Progenitor cell of endocrine pancreas (in vitro differentiated cells): ENCODE measurements at regions not wholly inside any gene's neighbourhood (a gene's known extent, or its start where the extent isn't known, plus 50 kb on each side); places are given as distances from the start of the nearest gene placed in this dataset.

Experiments used
- DNase-seq: peaks from one replicate; pipeline ENCODE4 v3.0.0; 2021; ENCODE audit warnings: low spot score; ENCODE audit not compliant: unreplicated experiment
- H3K27ac Mint-ChIP-seq: 2 replicates; pipeline ENCODE4 v1.8.0; 2021; ENCODE audit warnings: mild to moderate bottlenecking, moderate library complexity, mixed read lengths
- H3K27me3 Mint-ChIP-seq: 2 replicates; pipeline ENCODE4 v1.8.0; 2021; ENCODE audit warnings: mixed read lengths
- H3K36me3 Mint-ChIP-seq: 2 replicates; pipeline ENCODE4 v1.8.0; 2022; ENCODE audit warnings: mixed read lengths; ENCODE audit not compliant: insufficient read depth
- H3K4me1 Mint-ChIP-seq: 2 replicates; pipeline ENCODE4 v1.8.0; 2021; ENCODE audit warnings: low read depth, mixed read lengths
- H3K4me3 Mint-ChIP-seq: 2 replicates; pipeline ENCODE4 v1.8.0; 2021; ENCODE audit warnings: low read depth, mild to moderate bottlenecking, moderate library complexity, mixed read lengths
- H3K9me3 Mint-ChIP-seq: 2 replicates; pipeline ENCODE4 v1.8.0; 2021; ENCODE audit warnings: low read depth, mixed read lengths
- TF ChIP-seq, protein P1 (sequence below): fragments of 200-600 bp; sonication (generic); IDR thresholded peaks from one replicate; pipeline ENCODE4 v1.5.0; 2021; ENCODE audit warnings: antibody characterized with exemption, mild to moderate bottlenecking; ENCODE audit not compliant: unreplicated experiment

- TF ChIP-seq, protein P1, sequence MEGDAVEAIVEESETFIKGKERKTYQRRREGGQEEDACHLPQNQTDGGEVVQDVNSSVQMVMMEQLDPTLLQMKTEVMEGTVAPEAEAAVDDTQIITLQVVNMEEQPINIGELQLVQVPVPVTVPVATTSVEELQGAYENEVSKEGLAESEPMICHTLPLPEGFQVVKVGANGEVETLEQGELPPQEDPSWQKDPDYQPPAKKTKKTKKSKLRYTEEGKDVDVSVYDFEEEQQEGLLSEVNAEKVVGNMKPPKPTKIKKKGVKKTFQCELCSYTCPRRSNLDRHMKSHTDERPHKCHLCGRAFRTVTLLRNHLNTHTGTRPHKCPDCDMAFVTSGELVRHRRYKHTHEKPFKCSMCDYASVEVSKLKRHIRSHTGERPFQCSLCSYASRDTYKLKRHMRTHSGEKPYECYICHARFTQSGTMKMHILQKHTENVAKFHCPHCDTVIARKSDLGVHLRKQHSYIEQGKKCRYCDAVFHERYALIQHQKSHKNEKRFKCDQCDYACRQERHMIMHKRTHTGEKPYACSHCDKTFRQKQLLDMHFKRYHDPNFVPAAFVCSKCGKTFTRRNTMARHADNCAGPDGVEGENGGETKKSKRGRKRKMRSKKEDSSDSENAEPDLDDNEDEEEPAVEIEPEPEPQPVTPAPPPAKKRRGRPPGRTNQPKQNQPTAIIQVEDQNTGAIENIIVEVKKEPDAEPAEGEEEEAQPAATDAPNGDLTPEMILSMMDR = no peak
- peaks cover 59% of the 10 kb centered on the region for H3K4me1 Mint-ChIP-seq
- no peaks in the 10 kb centered on the region for H3K36me3 Mint-ChIP-seq
- no peaks in the 10 kb centered on the region for H3K9me3 Mint-ChIP-seq
- DNase-seq = no peak
- peaks cover 24% of the 10 kb centered on the region for H3K27me3 Mint-ChIP-seq
- no peak overlapping the region for H3K27ac Mint-ChIP-seq
- H3K4me3 Mint-ChIP-seq = no peak overlapping the region
Measured at GRCh38 chr2:45260946-45261345, 251.7 kb upstream of the SIX2 start.

DNA sequence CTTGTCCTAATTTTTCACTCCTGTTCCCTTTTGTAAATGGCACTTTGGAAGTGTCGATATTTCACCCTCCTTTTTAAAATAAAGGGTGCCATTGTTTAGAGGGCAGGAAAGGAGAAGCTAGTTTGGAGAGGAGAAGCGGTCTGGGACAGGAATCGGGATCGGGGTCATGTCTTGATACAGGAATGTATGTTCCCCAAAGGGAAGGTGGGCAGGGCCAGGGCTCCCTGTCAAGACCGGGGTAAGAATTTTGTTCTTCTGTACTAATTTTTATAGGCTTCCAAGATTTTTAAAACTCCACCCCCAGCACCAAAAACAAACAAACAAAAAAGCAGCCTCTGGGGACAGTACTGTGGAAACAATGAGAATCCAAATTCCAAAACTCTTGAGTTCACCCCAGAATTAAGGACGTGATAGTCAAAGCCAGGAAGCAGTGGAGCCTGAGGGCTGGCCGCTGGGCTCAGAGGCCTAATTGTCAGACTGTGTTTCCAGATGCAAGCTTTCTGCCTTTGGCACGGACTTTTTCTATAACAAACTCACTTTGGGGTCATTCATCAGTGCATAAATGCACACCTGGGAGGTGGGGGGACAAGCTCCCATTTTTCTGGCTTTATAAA lies 250.4 kb upstream of the SIX2 start:
- no peaks in the 10 kb centered on the region for H3K36me3 Mint-ChIP-seq
- H3K4me3 Mint-ChIP-seq = no peak overlapping the region
- H3K27me3 Mint-ChIP-seq = peaks cover 17% of the 10 kb centered on the region
- no peak overlapping the region for H3K27ac Mint-ChIP-seq
- DNase-seq = no peak
- TF ChIP-seq, protein P1 = no peak
- H3K4me1 Mint-ChIP-seq = peaks cover 59% of the 10 kb centered on the region
- no peaks in the 10 kb centered on the region for H3K9me3 Mint-ChIP-seq

GRCh38 chr2:45259138-45259537 lies 249.9 kb upstream of the SIX2 start:
- no peak for DNase-seq
- Mint-ChIP-seq H3K4me3 (no peak overlapping the region), H3K36me3 (no peaks in the 10 kb centered on the region), H3K27ac (no peak overlapping the region), H3K4me1 (peaks cover 59% of the 10 kb centered on the region), H3K9me3 (no peaks in the 10 kb centered on the region), H3K27me3 (peaks cover 16% of the 10 kb centered on the region)
- TF ChIP-seq, protein P1 = no peak

- Mint-ChIP-seq H3K9me3 (no peaks in the 10 kb centered on the region), H3K4me3 (no peak overlapping the region), H3K4me1 (peaks cover 56% of the 10 kb centered on the region), H3K27ac (peak overlapping the region; percentile 59), H3K27me3 (peaks cover 9% of the 10 kb centered on the region), H3K36me3 (no peaks in the 10 kb centered on the region)
- no peak for DNase-seq
- TF ChIP-seq, protein P1 = no peak
Measured at GRCh38 chr2:45258311-45258710, 249.1 kb upstream of the SIX2 start.

DNA sequence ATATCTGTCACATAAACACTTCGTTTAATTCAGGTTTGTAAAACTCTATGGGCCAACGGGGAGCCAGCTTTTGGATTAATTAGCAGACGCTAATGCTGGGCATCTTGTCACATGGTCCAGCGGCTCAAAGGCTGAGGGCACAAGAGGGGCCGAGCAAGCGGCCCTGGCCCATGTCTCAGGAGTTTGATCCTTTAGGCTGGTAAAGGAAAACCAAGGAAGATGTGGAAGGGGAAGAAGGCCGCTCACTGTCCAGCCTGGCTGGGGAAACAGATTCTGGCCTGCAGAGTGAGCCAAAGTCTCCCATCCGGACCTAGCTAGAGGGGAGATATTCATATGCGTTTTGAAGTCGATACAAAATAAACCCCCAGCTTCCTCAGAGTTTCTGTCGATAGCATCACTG lies 248.6 kb upstream of the SIX2 start:
- peaks cover 4% of the 10 kb centered on the region for H3K27me3 Mint-ChIP-seq
- TF ChIP-seq, protein P1 = no peak
- H3K9me3 Mint-ChIP-seq = no peaks in the 10 kb centered on the region
- H3K36me3 Mint-ChIP-seq = no peaks in the 10 kb centered on the region
- no peak overlapping the region for H3K4me3 Mint-ChIP-seq
- DNase-seq = no peak
- peaks cover 51% of the 10 kb centered on the region for H3K4me1 Mint-ChIP-seq
- no peak overlapping the region for H3K27ac Mint-ChIP-seq
